Cardiac muscle cell (in vitro differentiated cells and primary cell): ENCODE measurements at regions not wholly inside any gene's neighbourhood (a gene's known extent, or its start where the extent isn't known, plus 50 kb on each side); places are given as distances from the start of the nearest gene placed in this dataset.
A peak's percentile ranks its signal among the peaks of the same experiment; 100 is the strongest.

ENCODE experiments used
- DNase-seq, 2 donors: peaks; one replicate each; pipeline versions ENCODE4 v3.0.0 to v3.0.0-alpha.2; 2010 to 2017; ENCODE audit warnings: low read depth in 1 of 2, low spot score in 1 of 2
- H3K27ac ChIP-seq: fragments of 200-600 bp; sonication (generic); 2 replicates; pipeline ENCODE4 v1.5.1; 2016
- H3K27me3 ChIP-seq: fragments of 200-600 bp; sonication (generic); 2 replicates; pipeline ENCODE4 v1.6.0; 2016; ENCODE audit warnings: control low read depth
- H3K36me3 ChIP-seq: fragments of 200-600 bp; sonication (generic); 2 replicates; pipeline ENCODE4 v1.5.1; 2016; ENCODE audit warnings: control low read depth
- H3K4me1 ChIP-seq: fragments of 200-600 bp; sonication (generic); 2 replicates; pipeline ENCODE4 v1.8.1; 2017; ENCODE audit warnings: low read depth, mild to moderate bottlenecking, mixed run types
- H3K4me3 ChIP-seq: fragments of 200-600 bp; sonication (generic); 2 replicates; pipeline ENCODE4 v1.5.1; 2016; ENCODE audit warnings: mild to moderate bottlenecking
- H3K9me3 ChIP-seq: fragments of 200-600 bp; sonication (generic); 2 replicates; pipeline ENCODE4 v1.5.1; 2017; ENCODE audit warnings: low read depth, mild to moderate bottlenecking, control low read depth
- TF ChIP-seq, protein P1 (sequence below): IDR thresholded peaks from 2 replicates; pipeline ENCODE4 v1.5.1; 2012; ENCODE audit warnings: low read depth, mild to moderate bottlenecking, low read length

DNA sequence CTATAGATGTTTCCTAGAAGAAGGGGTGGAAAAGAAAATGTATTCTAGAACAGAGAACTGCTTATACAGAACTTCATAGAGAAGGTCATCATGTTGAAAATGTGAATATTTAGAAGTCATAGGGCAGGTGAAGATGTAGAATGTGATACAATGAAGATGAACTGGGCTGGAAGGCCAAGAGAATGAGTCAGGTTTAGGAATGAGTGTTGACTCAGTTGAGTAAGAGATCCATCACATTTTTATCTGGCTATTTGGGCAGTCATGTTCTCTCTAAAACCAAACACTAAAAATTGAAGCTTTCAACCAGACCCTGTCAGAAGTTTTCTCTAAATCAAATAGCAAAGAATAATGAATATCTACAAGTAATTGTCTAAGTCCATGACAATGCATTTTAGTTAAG is 660.5 kb downstream of the KCNJ2 start:
- Histone ChIP-seq H3K27ac (no peak overlapping the region), H3K9me3 (no peaks in the 10 kb centered on the region)
- DNase-seq, result no peak

DNA sequence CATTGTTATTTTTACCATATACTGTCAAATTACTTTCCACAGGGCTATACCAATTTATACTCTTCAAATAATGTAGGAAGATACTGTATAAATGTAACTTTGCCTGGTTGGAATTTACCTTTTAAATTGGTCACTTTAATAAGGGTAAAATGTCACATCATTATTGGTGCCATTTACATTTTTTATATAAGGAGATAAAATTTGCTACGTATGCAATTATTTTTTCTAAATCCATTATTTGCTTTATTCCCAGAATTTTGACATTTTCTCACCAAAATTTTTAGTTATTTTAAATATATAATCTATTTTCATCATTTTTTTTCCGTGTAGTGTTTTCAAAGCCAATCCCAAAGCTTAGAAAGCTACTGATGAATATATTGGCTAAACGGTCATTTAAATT is 664.7 kb downstream of the KCNJ2 start:
- no peaks in the 10 kb centered on the region for H3K36me3 ChIP-seq
- H3K9me3 ChIP-seq, result no peaks in the 10 kb centered on the region
- DNase-seq, result no peak
- TF ChIP-seq, protein P1, sequence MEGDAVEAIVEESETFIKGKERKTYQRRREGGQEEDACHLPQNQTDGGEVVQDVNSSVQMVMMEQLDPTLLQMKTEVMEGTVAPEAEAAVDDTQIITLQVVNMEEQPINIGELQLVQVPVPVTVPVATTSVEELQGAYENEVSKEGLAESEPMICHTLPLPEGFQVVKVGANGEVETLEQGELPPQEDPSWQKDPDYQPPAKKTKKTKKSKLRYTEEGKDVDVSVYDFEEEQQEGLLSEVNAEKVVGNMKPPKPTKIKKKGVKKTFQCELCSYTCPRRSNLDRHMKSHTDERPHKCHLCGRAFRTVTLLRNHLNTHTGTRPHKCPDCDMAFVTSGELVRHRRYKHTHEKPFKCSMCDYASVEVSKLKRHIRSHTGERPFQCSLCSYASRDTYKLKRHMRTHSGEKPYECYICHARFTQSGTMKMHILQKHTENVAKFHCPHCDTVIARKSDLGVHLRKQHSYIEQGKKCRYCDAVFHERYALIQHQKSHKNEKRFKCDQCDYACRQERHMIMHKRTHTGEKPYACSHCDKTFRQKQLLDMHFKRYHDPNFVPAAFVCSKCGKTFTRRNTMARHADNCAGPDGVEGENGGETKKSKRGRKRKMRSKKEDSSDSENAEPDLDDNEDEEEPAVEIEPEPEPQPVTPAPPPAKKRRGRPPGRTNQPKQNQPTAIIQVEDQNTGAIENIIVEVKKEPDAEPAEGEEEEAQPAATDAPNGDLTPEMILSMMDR, result no peak
- no peak overlapping the region for H3K4me3 ChIP-seq
- H3K27ac ChIP-seq, result no peak overlapping the region
- no peaks in the 10 kb centered on the region for H3K4me1 ChIP-seq
- H3K27me3 ChIP-seq, result no peaks in the 10 kb centered on the region

More for the DNA sequence above, 660.5 kb downstream of the KCNJ2 start:
- Histone ChIP-seq H3K36me3 (no peaks in the 10 kb centered on the region), H3K4me3 (no peak overlapping the region), H3K27me3 (no peaks in the 10 kb centered on the region), H3K4me1 (no peaks in the 10 kb centered on the region)
- TF ChIP-seq, protein P1, result no peak

DNA sequence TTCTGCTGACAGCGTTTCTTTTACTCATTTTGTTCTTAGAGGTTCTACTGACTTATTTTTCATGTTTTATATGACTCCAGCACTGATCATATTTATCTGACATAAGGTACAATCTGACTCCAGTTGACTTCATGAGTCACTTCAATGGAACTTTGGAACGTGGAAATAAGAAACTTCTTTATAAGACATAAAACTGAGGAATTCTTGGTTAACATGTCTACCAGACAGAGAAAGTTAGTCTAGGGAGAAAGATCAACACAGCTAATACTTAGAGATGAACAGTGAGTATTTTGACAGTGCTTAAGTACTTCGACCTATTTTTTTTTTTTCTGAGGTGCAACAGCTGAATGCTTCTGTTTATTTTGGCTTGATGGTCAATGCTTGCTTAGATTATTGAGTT is 679.5 kb downstream of the KCNJ2 start:
- Histone ChIP-seq H3K4me3 (no peak overlapping the region), H3K9me3 (no peaks in the 10 kb centered on the region), H3K27ac (no peak overlapping the region), H3K36me3 (no peaks in the 10 kb centered on the region), H3K27me3 (no peaks in the 10 kb centered on the region), H3K4me1 (no peaks in the 10 kb centered on the region)
- peak in 1 of 2 donors; percentile 59 for DNase-seq
- TF ChIP-seq, protein P1, result no peak

DNA sequence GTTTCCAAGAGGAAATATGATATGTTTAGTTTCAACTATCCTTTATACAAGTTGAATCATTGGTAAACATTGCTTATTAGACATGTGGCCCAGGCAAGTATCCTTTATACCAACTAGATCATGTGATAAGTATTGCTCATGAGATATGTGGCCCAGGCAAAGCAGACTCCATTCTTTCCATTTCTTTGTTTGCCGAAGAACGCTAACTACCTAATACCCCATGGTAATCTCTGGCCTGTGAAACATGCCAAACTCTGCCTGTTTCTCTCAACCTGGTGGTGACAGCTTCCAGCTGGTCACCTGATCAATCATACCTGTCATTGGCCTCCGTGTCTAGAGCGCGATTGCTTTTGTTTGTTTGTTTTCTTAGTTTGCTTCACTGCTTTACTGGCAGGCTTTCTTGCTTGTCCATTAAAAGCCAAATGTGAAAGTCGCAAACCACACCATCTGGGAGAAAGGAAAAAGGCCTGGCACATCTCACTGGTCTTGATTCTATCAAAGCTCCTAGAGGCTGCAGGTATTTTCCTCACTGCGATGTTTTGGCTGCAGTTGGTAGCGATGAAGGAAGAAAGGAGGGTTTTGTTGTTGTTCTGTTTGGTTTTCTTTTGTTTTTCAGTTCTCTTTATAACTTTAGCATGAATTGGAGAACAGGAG is 686.2 kb downstream of the KCNJ2 start:
- Histone ChIP-seq H3K4me1 (peaks cover 4% of the 10 kb centered on the region), H3K27ac (no peak overlapping the region), H3K36me3 (no peaks in the 10 kb centered on the region), H3K9me3 (no peaks in the 10 kb centered on the region), H3K27me3 (no peaks in the 10 kb centered on the region), H3K4me3 (no peak overlapping the region)
- TF ChIP-seq, protein P1, result no peak
- peak; percentile 11 to 15 for DNase-seq

DNA sequence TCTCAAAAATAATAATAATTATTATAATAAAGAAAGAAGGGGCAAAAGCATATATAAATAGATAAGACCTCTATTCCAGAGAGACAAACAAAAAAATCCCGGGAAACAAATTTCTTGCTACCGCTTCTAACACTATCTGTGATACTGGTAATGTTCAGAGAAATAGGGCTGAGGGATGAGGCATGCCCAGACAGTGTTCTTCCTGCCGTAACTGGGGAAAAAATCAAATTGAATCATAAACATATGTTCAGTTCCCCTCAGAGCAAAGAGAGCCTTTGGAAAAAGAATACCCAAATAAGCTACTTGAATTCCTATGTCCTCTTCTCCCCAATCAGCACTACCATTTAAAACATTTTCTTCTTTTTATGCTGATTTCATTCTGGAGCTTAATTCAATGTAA is 688.0 kb downstream of the KCNJ2 start:
- no peak overlapping the region for H3K4me3 ChIP-seq
- TF ChIP-seq, protein P1, result no peak
- no peaks in the 10 kb centered on the region for H3K36me3 ChIP-seq
- H3K9me3 ChIP-seq, result no peaks in the 10 kb centered on the region
- no peak for DNase-seq
- H3K4me1 ChIP-seq, result peaks cover 4% of the 10 kb centered on the region
- H3K27me3 ChIP-seq, result no peaks in the 10 kb centered on the region
- no peak overlapping the region for H3K27ac ChIP-seq
